SK-N-MC (cell line): ENCODE measurements at regions not wholly inside any gene's neighbourhood (a gene's known extent, or its start where the extent isn't known, plus 50 kb on each side); places are given as distances from the start of the nearest gene placed in this dataset.

Source experiments
- EZH2 ChIP-seq: fragments of 200-600 bp; sonication (generic); IDR thresholded peaks from one replicate; pipeline ENCODE4 v1.6.1; 2017; ENCODE audit warnings: antibody characterized with exemption
- POLR2AphosphoS5 ChIP-seq: IDR thresholded peaks from 2 replicates; pipeline ENCODE4 v1.6.1; 2012; ENCODE audit warnings: mild to moderate bottlenecking, low read depth, low read length, borderline replicate concordance

DNA sequence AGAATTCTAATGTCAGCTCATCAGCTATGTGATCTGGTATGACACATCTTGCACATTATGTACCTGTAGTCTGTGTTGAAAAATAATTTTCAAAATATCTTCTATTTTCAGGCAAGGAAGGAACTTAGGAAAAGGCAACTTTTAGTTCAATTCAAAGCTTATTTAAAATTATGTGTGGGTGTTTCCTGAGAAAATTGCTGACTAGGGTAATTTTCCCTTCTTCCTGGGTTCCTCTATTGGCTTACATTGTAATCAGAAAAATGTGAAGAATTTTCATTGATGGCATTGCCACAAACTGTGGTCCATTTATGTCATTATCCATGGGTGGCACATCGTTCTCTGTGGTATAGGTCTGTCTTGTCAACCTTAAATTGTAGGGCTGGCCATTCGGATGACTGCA is 328.7 kb upstream of the SGCD start:
- no peak for TF ChIP-seq EZH2
- TF ChIP-seq POLR2AphosphoS5: no peak
